ENCODE measurements at regions not wholly inside any gene's neighbourhood (a gene's known extent, or its start where the extent isn't known, plus 50 kb on each side); places are given as distances from the start of the nearest gene placed in this dataset.

DNA sequence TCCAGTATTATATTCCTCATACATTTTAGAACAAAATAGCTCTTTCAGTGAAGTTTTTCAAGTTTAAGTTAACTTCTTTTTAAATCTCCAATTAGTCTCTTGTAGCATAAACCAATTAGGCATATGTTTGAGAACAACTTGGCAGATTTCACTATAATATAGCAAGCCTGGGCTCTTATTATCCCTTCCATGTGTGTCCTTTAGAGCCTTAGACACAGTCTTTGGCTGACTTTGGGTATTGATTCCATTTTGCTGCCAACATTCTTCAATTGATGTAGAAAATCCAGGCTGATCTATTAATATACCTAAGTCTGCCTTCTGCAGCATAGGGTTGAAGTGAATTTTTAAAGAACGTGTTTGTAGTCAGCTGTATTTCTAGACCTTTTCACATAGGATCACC, 179.1 kb upstream of the RPRM start (continued):
- TF ChIP-seq CHD7 (IDR thresholded peaks at IDR 0.05; ENCODE audit: insufficient replicate concordance, low read length) (no peak), BCL11A (IDR thresholded peaks at IDR 0.05; ENCODE audit: low read depth in 2 of 2, low read length in 2 of 2) (no peak), YY1 (IDR thresholded peaks at IDR 0.05; ENCODE audit: low read depth, low read length) (no peak), KDM4A (IDR thresholded peaks at IDR 0.05; ENCODE audit: low read depth, low read length, severe bottlenecking) (no peak), KDM5A (IDR thresholded peaks at IDR 0.05; ENCODE audit: low read length) (no peak), JUND (IDR thresholded peaks at IDR 0.05; ENCODE audit: low read length) (no peak), EP300 (IDR thresholded peaks at IDR 0.05; ENCODE audit: borderline replicate concordance in 1 of 2, low read depth in 2 of 2, low read length in 2 of 2) (no peak), GTF2F1 (IDR thresholded peaks at IDR 0.05; ENCODE audit: borderline replicate concordance, low read depth, low read length) (no peak)
- TF ChIP-seq, protein P1, sequence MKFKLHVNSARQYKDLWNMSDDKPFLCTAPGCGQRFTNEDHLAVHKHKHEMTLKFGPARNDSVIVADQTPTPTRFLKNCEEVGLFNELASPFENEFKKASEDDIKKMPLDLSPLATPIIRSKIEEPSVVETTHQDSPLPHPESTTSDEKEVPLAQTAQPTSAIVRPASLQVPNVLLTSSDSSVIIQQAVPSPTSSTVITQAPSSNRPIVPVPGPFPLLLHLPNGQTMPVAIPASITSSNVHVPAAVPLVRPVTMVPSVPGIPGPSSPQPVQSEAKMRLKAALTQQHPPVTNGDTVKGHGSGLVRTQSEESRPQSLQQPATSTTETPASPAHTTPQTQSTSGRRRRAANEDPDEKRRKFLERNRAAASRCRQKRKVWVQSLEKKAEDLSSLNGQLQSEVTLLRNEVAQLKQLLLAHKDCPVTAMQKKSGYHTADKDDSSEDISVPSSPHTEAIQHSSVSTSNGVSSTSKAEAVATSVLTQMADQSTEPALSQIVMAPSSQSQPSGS (IDR thresholded peaks at IDR 0.05; ENCODE audit: low read length), result no peak
